BJ (cell line): ENCODE measurements at regions not wholly inside any gene's neighbourhood (a gene's known extent, or its start where the extent isn't known, plus 50 kb on each side); places are given as distances from the start of the nearest gene placed in this dataset.

ENCODE experiments used
- CTCF ChIA-PET: fragments of 350-600 bp; formaldehyde crosslinking; extraction: SDS; loops from one replicate; lab custom pipeline; 2021; ENCODE audit warnings: antibody characterized with exemption, inconsistent platforms; lab: Yijun Ruan, JAX
- POLR2A ChIA-PET: fragments of 300-600 bp; sonication (Branson Sonifier 250); formaldehyde crosslinking; extraction: SDS; loops from one replicate; lab custom pipeline; 2021; ENCODE audit warnings: antibody characterized with exemption; lab: Charles Lee
- DNase-seq: peaks from one replicate; pipeline ENCODE4 v3.0.0-alpha.2; 2011; ENCODE audit warnings: low read depth
- H3K27me3 ChIP-seq: 2 replicates; pipeline ENCODE4 v1.6.0; 2011; ENCODE audit warnings: low read length; ENCODE audit not compliant: control insufficient read depth, insufficient read depth
- H3K36me3 ChIP-seq: 2 replicates; pipeline ENCODE4 v1.5.1; 2011; ENCODE audit warnings: low read length; ENCODE audit not compliant: control insufficient read depth, insufficient read depth
- H3K4me3 ChIP-seq: 2 replicates; pipeline ENCODE4 v1.5.1; 2011; ENCODE audit warnings: low read depth, mild to moderate bottlenecking, control low read depth, low read length
- CTCF ChIP-seq: IDR thresholded peaks from 2 replicates; pipeline ENCODE4 v1.5.1; 2011; ENCODE audit warnings: low read depth, mild to moderate bottlenecking, control low read depth, inconsistent platforms, low read length, moderate library complexity; ENCODE audit not compliant: insufficient read depth

- CTCF ChIA-PET: no interaction called here
Observed at GRCh38 chr16:86949630-86950029, 367.6 kb downstream of the C16orf95 start.

GRCh38 chr16:86951041-86951822, 366.0 kb downstream of the C16orf95 start:
- no peaks in the 10 kb centered on the region for H3K36me3 ChIP-seq
- no peaks in the 10 kb centered on the region for H3K27me3 ChIP-seq
- POLR2A ChIA-PET: interaction anchor here (0.5 kb wide), 1 partner anchor 22 kb away, joined by 3 read pairs; no protein-coding TSS in a partner anchor
- no peak overlapping the region for H3K4me3 ChIP-seq
- DNase-seq: no peak
- CTCF ChIA-PET: no interaction called here
- no peak for TF ChIP-seq CTCF

More at GRCh38 chr16:86949630-86950029, 367.6 kb downstream of the C16orf95 start:
- Histone ChIP-seq H3K27me3 (no peaks in the 10 kb centered on the region), H3K36me3 (no peaks in the 10 kb centered on the region), H3K4me3 (no peak overlapping the region)
- TF ChIP-seq CTCF: no peak
- DNase-seq: no peak
- POLR2A ChIA-PET: no interaction called here

GRCh38 chr16:86951831-86952598, 365.2 kb downstream of the C16orf95 start:
- DNase-seq: peak; percentile 96
- ChIA-PET POLR2A (interaction anchor here (0.5 kb wide), 1 partner anchor 23 kb away, joined by 3 read pairs; no protein-coding TSS in a partner anchor), CTCF (interaction anchor here (0.6 kb wide), 1 partner anchor 61 kb away, joined by 3 read pairs; no protein-coding TSS in a partner anchor)
- TF ChIP-seq CTCF: no peak
- Histone ChIP-seq H3K36me3 (no peaks in the 10 kb centered on the region), H3K27me3 (no peaks in the 10 kb centered on the region), H3K4me3 (no peak overlapping the region)

GRCh38 chr16:86952769-86953168, 364.4 kb downstream of the C16orf95 start:
- ChIA-PET POLR2A (no interaction called here), CTCF (no interaction called here)
- H3K36me3 ChIP-seq: no peaks in the 10 kb centered on the region
- no peak overlapping the region for H3K4me3 ChIP-seq
- H3K27me3 ChIP-seq: no peaks in the 10 kb centered on the region
- no peak for DNase-seq
- TF ChIP-seq CTCF: no peak
